ENCODE measurements at regions not wholly inside any gene's neighbourhood (a gene's known extent, or its start where the extent isn't known, plus 50 kb on each side); places are given as distances from the start of the nearest gene placed in this dataset.
"Not testable (repeated sequence)": the region's sequence is repeated elsewhere in the genome, so short reads cannot be mapped to it uniquely, and the experiment has no call there.

GRCh38 chr7:149930374-149931068 lies 56.8 kb downstream of the ATP6V0E2 start:
- not testable (repeated sequence) for DNase-seq

- DNase-seq: not testable (repeated sequence)
These were observed 60.0 kb downstream of the ATP6V0E2 start for GRCh38 chr7:149933776-149934175.

- DNase-seq: not testable (repeated sequence)
These were observed 73.6 kb downstream of the ATP6V0E2 start for GRCh38 chr7:149947346-149947745.

GRCh38 chr7:149948444-149948843 lies 74.7 kb downstream of the ATP6V0E2 start:
- not testable (repeated sequence) for DNase-seq

- not testable (repeated sequence) for DNase-seq
These were observed 76.3 kb downstream of the ATP6V0E2 start for GRCh38 chr7:149949863-149950577.

GRCh38 chr7:149950578-149950924 lies 76.8 kb downstream of the ATP6V0E2 start:
- not testable (repeated sequence) for DNase-seq

GRCh38 chr7:149951579-149951978 lies 77.8 kb downstream of the ATP6V0E2 start:
- DNase-seq: not testable (repeated sequence)

GRCh38 chr7:149958880-149959279 lies 85.1 kb downstream of the ATP6V0E2 start:
- DNase-seq: not testable (repeated sequence)

GRCh38 chr7:149960863-149961262 lies 87.1 kb downstream of the ATP6V0E2 start:
- DNase-seq: not testable (repeated sequence)

- not testable (repeated sequence) for DNase-seq
These were observed 88.1 kb downstream of the ATP6V0E2 start for GRCh38 chr7:149961878-149962277.

- DNase-seq: not testable (repeated sequence)
These were observed 89.0 kb downstream of the ATP6V0E2 start for GRCh38 chr7:149962685-149963319.

GRCh38 chr7:149963985-149964384 lies 90.2 kb downstream of the ATP6V0E2 start:
- DNase-seq: not testable (repeated sequence)

- DNase-seq: not testable (repeated sequence)
These were observed 92.7 kb downstream of the ATP6V0E2 start for GRCh38 chr7:149966444-149966843.

- not testable (repeated sequence) for DNase-seq
These were observed 99.2 kb downstream of the ATP6V0E2 start for GRCh38 chr7:149972977-149973376.

GRCh38 chr7:149973681-149974080 lies 99.9 kb downstream of the ATP6V0E2 start:
- not testable (repeated sequence) for DNase-seq

- not testable (repeated sequence) for DNase-seq
These were observed 101.8 kb downstream of the ATP6V0E2 start for GRCh38 chr7:149975608-149976007.

GRCh38 chr7:149978537-149978936 lies 104.8 kb downstream of the ATP6V0E2 start:
- not testable (repeated sequence) for DNase-seq

- not testable (repeated sequence) for DNase-seq
These were observed 105.2 kb downstream of the ATP6V0E2 start for GRCh38 chr7:149978944-149979343.

- not testable (repeated sequence) for DNase-seq
These were observed 108.9 kb downstream of the ATP6V0E2 start for GRCh38 chr7:149982537-149983112.

GRCh38 chr7:149986866-149987265 lies 113.1 kb downstream of the ATP6V0E2 start:
- DNase-seq: not testable (repeated sequence)

GRCh38 chr7:149991652-149992302 lies 118.0 kb downstream of the ATP6V0E2 start:
- not testable (repeated sequence) for DNase-seq

GRCh38 chr7:149992366-149992765 lies 118.6 kb downstream of the ATP6V0E2 start:
- not testable (repeated sequence) for DNase-seq
